ENCODE measurements at regions not wholly inside any gene's neighbourhood (a gene's known extent, or its start where the extent isn't known, plus 50 kb on each side); places are given as distances from the start of the nearest gene placed in this dataset.

DNA sequence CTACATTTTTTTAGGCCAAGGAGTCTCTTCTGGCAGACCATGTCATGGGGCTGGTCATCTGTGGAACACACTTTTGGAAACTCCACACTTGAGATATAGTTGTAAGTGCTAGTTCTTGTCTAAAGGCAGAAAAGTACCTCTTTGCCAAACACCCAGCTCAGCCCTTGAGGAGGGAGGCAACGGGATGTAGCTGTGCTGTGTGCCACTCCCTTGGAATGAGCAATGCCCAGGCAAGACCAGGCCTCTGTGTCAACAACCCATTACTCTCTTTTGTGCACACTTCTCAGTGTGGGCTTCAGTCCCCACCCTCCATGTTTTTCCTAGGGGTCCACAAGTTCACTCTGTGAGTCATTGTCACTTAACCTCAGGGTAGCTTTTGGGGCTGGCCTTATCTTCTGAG lies 528.3 kb upstream of the CFAP20DC start:
- ATAC-seq = peak; percentile 66

GRCh38 chr3:59576606-59577005 lies 526.8 kb upstream of the CFAP20DC start:
- ATAC-seq = no peak

- ATAC-seq = peak; percentile 77
Measured at GRCh38 chr3:59575113-59576001, 525.5 kb upstream of the CFAP20DC start.

DNA sequence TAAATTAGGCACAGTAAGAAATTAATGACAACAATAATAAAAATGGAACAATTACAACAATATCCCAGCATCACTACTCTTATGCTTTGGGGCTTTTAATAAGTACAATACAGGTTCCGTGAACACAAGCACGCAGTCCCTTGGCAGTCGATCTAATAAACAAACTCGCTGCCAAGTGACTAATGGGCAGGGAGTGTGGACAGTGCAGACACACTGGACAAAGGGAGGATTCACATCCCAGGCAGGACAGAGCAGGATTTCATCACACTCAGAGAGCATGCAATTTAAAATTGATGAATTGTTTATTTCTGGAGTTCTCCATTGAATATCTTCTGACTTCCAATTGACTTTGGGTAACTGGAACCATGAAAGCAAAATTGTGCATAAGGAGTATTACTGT lies 524.1 kb upstream of the CFAP20DC start:
- ATAC-seq = no peak

GRCh38 chr3:59572106-59572505 lies 522.3 kb upstream of the CFAP20DC start:
- no peak for ATAC-seq

- ATAC-seq = no peak
Measured at GRCh38 chr3:59570806-59571205, 521.0 kb upstream of the CFAP20DC start.

- no peak for ATAC-seq
Measured at GRCh38 chr3:59567661-59568060, 517.8 kb upstream of the CFAP20DC start.

- peak; percentile 94 for ATAC-seq
Measured at GRCh38 chr3:59566481-59566975, 516.7 kb upstream of the CFAP20DC start.

DNA sequence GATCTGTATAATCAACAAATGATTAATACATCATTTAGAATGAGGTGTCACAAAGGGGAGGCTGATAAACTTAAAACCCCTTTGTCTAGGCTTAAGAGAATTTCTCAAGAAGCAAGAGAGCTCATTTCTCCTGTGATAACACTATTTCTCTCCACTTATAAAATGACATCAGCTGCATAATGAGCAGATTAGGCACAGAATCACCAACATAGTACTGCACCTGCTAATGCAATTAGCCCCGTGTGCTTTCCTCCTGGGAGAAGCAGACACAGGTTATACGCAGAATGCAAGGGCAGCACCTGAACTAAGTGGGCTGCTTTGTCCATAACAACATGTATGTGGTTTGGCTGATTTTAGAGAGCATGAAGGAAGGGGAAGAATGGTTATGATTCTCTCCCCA lies 515.3 kb upstream of the CFAP20DC start:
- ATAC-seq = no peak

GRCh38 chr3:59563966-59564365 lies 514.1 kb upstream of the CFAP20DC start:
- ATAC-seq = no peak

- no peak for ATAC-seq
Measured at GRCh38 chr3:59563072-59563605, 513.3 kb upstream of the CFAP20DC start.

DNA sequence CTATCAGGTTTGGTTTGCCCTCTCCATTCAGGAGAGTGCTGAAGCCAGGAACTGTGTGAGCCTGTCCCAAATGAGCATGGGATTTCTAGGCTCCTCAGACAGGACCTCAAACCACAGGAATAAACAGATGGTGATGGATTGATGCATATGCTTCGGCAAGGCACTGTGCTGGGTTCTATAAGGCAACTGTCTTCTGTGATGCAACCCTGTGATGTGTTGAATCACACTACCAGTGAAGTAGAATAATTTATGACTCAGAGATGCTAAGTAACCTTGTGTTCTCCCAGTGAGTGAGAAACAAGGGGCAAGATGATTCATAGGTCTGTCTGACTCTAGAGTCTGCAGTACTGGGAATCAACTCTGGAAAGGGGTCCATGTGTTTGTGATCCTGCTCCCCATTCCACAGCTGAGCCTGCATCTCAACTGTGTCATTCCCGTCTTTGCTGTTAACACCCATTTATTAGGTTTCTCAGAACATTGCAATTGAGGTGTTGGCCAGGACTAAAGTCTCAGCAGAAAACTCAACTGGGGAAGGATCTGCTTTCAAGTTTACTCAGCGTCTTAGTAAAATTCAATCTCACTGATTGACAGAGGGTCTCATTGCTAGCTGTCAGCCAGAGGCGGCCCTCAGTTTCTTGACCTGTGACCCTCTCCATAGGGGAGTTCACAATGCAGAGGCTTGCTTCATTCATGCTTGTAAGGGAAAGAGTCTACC lies 510.1 kb upstream of the CFAP20DC start:
- peak; percentile 98 for ATAC-seq

DNA sequence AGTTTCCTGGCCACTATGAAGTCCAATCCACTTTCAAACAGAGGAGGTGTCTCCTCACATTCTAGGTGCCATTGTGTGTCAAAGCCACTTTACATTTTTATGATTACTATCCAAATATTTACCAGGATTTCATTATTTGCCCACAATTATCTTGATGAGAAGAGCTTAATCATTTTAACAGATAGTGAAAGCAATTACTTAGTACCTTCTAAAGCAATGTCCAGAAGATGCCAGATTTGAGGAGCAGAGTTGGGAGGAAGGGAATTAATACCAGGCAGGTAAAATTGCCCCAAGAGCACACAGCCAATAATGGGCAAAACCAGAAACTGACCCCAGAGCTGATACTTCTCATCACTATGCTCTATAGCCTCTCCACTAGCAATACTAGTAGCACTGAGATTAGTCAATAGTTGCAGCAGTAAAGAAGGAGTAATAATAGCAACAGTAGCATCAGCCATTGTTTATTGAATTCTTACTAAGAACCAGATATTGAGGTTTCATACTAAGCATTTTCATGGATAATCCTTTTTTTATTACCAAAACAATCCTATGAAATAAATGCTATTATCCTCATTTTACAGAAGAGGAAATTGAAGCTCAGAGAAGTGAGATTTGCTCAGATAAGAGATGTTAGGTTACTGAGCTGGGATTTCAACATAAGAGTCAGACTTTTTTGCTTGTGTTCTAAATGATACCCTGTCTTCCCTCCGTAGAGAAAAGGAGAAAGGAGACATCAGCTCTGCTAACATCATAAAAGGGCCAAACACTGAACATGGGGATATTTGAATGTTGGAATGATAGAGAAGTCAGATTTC lies 509.3 kb upstream of the CFAP20DC start:
- ATAC-seq = no peak

GRCh38 chr3:59555593-59556315 lies 505.9 kb upstream of the CFAP20DC start:
- peak; percentile 53 for ATAC-seq

GRCh38 chr3:59553076-59553475 lies 503.3 kb upstream of the CFAP20DC start:
- no peak for ATAC-seq

GRCh38 chr3:59551834-59552233 lies 502.0 kb upstream of the CFAP20DC start:
- no peak for ATAC-seq

DNA sequence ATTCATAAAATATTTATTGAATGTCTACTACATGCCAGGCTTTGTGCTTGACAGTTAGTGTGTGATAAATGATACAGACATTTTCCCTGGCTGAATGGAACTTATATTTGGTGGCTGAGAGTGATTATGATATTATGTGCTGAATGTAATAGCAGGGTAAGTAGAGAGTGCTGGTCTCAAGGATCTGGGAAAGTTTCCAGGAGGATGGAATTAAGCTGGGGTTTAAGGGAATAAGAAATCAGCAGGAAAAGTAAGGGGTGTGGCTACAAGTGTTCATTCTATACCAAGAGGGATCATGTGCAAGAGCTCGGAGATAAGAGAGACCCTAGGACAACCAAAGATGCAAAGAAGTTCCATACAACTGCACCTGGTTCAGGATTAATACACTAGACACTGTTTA lies 500.1 kb upstream of the CFAP20DC start:
- no peak for ATAC-seq

GRCh38 chr3:59547874-59548273 lies 498.0 kb upstream of the CFAP20DC start:
- no peak for ATAC-seq

DNA sequence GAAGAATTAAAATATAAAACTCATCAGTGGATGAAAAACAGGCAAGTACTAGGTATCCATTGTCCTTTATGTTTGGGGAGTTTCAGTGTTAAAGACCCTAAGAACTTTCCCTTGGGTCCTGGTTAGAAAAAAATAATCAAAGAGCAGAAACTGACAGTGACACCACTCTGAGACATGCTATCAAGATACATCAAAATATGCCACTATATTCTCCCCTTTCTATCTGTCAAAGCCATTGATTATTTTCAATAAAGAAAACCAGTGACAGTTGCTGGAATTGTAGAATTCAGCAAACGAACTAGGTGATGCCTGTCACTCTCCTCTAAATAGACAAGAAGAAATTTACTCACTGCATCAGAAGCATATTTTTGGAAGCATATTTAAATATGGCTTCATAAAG lies 496.7 kb upstream of the CFAP20DC start:
- no peak for ATAC-seq

- ATAC-seq = peak; percentile 75
Measured at GRCh38 chr3:59545374-59545773, 495.5 kb upstream of the CFAP20DC start.

DNA sequence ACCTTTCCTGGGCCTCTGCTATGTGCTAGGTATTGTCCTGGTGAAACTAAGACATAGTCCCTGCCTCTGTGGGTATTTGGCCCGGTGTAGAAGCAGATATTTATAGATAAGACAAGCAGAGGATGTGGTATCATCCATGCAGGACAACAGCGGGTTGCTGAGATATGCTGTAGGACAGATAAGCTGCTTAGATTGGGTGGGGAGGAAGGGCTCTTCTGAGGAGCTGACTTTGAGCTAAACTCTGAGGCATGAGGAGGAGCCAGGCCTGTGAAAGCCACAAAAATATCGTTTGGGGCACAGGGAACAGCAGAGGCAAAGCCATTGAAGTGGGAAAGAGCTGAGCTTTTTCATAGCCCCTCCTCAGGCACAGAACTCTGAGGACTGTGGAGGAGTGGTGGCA lies 492.5 kb upstream of the CFAP20DC start:
- no peak for ATAC-seq

GRCh38 chr3:59540696-59541095 lies 490.9 kb upstream of the CFAP20DC start:
- ATAC-seq = no peak
